Colonic mucosa (tissue), 4 donors: ENCODE measurements at regions not wholly inside any gene's neighbourhood (a gene's known extent, or its start where the extent isn't known, plus 50 kb on each side); places are given as distances from the start of the nearest gene placed in this dataset.

ENCODE experiments used
- DNase-seq: peaks from one replicate; pipeline ENCODE4 v3.0.0-alpha.2; 2020
- H3K27ac ChIP-seq: fragments of 200-600 bp; one replicate; pipeline ENCODE4 v1.8.0; 2021
- H3K27me3 ChIP-seq: fragments of 200-600 bp; one replicate; pipeline ENCODE4 v1.8.0; 2021
- H3K36me3 ChIP-seq: fragments of 200-600 bp; one replicate; pipeline ENCODE4 v1.8.0; 2021
- H3K4me1 ChIP-seq: fragments of 200-600 bp; one replicate; pipeline ENCODE4 v1.8.0; 2021; ENCODE audit warnings: mild to moderate bottlenecking
- H3K4me3 ChIP-seq: fragments of 200-600 bp; one replicate; pipeline ENCODE4 v1.8.0; 2021
- H3K9ac ChIP-seq, 2 donors: one replicate each; pipeline ENCODE4 v1.7.0; 2013; ENCODE audit warnings: control low read depth in 2 of 2, low read depth in 2 of 2, low read length in 2 of 2
- H3K9me3 ChIP-seq: fragments of 200-600 bp; one replicate; pipeline ENCODE4 v1.8.0; 2021
- intact Hi-C: fragments of 100-400 bp; cut with DNase I; formaldehyde crosslinking; loops from one replicate; pipeline ENCODE4 v1.14.1; 2022
- TF ChIP-seq, protein P1 (sequence below): fragments of 200-600 bp; IDR thresholded peaks from one replicate; pipeline ENCODE4 v1.8.0; 2022; ENCODE audit warnings: antibody characterized with exemption, mild to moderate bottlenecking
- donor health status: healthy.
- donor health status: DM: no; HTN: no; CAD: no.
- donor health status: DM: no; HTN: no; CAD: no.

DNA sequence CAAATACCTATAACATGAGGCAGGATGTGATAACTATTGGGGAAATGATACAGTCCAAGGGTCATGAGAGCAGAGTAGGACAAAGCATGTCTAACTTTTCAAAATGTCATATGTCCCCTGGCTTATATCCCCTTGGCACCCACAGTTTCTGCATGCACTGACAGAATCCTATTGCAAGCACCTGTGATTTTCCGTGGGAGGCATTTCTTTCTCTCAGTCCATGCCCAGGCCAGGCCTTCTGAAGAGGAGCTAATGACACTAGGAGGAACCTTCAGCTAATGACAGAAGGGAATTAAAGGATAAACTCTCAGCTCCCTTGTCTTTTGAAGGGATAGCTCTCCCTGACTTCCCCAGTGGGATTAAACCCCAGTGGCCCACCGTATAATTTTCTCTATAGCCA, 249.2 kb downstream of the TTC6 start:
- Histone ChIP-seq H3K4me3 (no peak overlapping the region), H3K9ac (no peak overlapping the region), H3K27me3 (no peaks in the 10 kb centered on the region), H3K27ac (no peak overlapping the region), H3K9me3 (no peaks in the 10 kb centered on the region), H3K36me3 (no peaks in the 10 kb centered on the region), H3K4me1 (no peaks in the 10 kb centered on the region)
- intact Hi-C loops, result no loop called here
- DNase-seq, result no peak
- TF ChIP-seq, protein P1, sequence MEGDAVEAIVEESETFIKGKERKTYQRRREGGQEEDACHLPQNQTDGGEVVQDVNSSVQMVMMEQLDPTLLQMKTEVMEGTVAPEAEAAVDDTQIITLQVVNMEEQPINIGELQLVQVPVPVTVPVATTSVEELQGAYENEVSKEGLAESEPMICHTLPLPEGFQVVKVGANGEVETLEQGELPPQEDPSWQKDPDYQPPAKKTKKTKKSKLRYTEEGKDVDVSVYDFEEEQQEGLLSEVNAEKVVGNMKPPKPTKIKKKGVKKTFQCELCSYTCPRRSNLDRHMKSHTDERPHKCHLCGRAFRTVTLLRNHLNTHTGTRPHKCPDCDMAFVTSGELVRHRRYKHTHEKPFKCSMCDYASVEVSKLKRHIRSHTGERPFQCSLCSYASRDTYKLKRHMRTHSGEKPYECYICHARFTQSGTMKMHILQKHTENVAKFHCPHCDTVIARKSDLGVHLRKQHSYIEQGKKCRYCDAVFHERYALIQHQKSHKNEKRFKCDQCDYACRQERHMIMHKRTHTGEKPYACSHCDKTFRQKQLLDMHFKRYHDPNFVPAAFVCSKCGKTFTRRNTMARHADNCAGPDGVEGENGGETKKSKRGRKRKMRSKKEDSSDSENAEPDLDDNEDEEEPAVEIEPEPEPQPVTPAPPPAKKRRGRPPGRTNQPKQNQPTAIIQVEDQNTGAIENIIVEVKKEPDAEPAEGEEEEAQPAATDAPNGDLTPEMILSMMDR, result no peak

DNA sequence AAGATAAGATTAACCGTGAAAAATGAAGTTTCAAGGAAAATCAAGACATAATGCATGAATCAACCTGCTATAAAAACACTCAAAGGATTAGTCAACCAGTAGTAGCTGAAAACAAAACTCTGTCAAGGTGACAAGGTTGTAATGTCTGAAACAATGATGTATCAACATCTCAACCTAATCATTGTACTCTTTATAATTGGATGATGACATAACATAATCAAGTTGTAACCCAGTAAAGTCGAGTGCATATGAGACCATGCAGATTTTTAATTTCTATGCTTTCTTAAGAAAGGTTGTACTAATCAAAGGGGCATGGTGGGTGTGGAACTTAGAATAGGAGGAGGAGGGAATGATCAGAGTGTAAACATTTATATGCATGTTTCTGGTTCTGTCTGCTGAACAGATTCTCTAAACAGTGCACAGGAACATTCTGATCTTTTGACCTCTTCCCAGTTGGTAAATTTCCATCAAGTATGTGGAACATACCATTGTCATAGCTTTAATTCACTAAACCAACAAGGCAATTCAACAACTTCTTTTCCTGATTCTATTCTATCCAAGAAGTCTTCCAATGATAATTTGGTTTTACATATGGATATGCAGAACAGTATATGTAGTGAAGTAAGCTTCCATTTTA, 253.7 kb downstream of the TTC6 start:
- no peaks in the 10 kb centered on the region for H3K36me3 ChIP-seq
- no peaks in the 10 kb centered on the region for H3K4me1 ChIP-seq
- no peaks in the 10 kb centered on the region for H3K27me3 ChIP-seq
- H3K9ac ChIP-seq, result no peak overlapping the region
- TF ChIP-seq, protein P1, result no peak
- DNase-seq, result no peak
- intact Hi-C loops, result no loop called here
- no peak overlapping the region for H3K4me3 ChIP-seq
- H3K27ac ChIP-seq, result no peak overlapping the region
- H3K9me3 ChIP-seq, result no peaks in the 10 kb centered on the region

- no peak for DNase-seq
- intact Hi-C loops, result no loop called here
- Histone ChIP-seq H3K27ac (no peak overlapping the region), H3K27me3 (no peaks in the 10 kb centered on the region), H3K4me3 (no peak overlapping the region), H3K9ac (no peak overlapping the region), H3K36me3 (no peaks in the 10 kb centered on the region), H3K9me3 (no peaks in the 10 kb centered on the region), H3K4me1 (no peaks in the 10 kb centered on the region)
- TF ChIP-seq, protein P1, result no peak
These were observed 255.6 kb downstream of the TTC6 start for GRCh38 chr14:37851054-37851453.

GRCh38 chr14:37855871-37856270, 260.4 kb downstream of the TTC6 start:
- intact Hi-C loops, result no loop called here
- no peak overlapping the region for H3K9ac ChIP-seq
- H3K27ac ChIP-seq, result no peak overlapping the region
- no peaks in the 10 kb centered on the region for H3K4me1 ChIP-seq
- DNase-seq, result no peak
- no peak overlapping the region for H3K4me3 ChIP-seq
- TF ChIP-seq, protein P1, result no peak
- H3K36me3 ChIP-seq, result no peaks in the 10 kb centered on the region
- no peaks in the 10 kb centered on the region for H3K9me3 ChIP-seq
- no peaks in the 10 kb centered on the region for H3K27me3 ChIP-seq

DNA sequence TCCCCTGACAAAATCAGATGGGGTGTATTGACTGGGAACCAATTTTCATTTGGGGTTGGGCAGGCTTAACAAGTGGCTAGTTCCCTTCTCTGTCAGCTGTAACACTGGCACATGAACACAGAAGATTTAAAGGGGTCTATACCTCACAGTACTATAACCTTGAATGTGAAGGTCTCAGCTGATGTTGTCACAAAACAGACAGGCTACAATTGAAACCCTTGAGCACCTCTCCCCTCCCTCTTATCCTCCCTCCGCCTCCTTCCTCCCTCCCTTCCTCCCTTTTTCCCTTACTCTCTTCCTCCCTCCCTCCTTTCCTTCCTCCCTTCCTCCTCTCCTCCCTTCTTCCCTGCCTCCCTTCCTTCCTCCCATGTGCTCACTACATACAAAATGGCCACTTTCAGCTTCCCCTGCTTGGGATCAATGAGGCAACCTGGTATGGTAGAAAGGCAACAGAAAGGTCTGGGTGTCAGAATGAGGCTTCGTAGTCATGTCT, 262.4 kb downstream of the TTC6 start:
- no peak overlapping the region for H3K27ac ChIP-seq
- intact Hi-C loops, result no loop called here
- no peaks in the 10 kb centered on the region for H3K9me3 ChIP-seq
- no peak overlapping the region for H3K4me3 ChIP-seq
- no peaks in the 10 kb centered on the region for H3K4me1 ChIP-seq
- H3K27me3 ChIP-seq, result no peaks in the 10 kb centered on the region
- H3K36me3 ChIP-seq, result no peaks in the 10 kb centered on the region
- no peak overlapping the region for H3K9ac ChIP-seq
- no peak for DNase-seq
- TF ChIP-seq, protein P1, result no peak
